Brain microvascular endothelial cell (primary cell): ENCODE measurements at regions not wholly inside any gene's neighbourhood (a gene's known extent, or its start where the extent isn't known, plus 50 kb on each side); places are given as distances from the start of the nearest gene placed in this dataset.

Experiments
- DNase-seq: peaks from one replicate; pipeline ENCODE4 v3.0.0-alpha.2; 2020
- H3K27ac ChIP-seq: fragments of 250-450 bp; sonication (Bioruptor Pico); 2 replicates; pipeline ENCODE4 v1.5.1; 2020; ENCODE audit warnings: mild to moderate bottlenecking, moderate library complexity
- H3K27me3 ChIP-seq: fragments of 250-450 bp; sonication (Bioruptor Pico); replicated peaks from 2 replicates; pipeline ENCODE4 v1.5.1; 2020; ENCODE audit warnings: mild to moderate bottlenecking
- H3K36me3 ChIP-seq: fragments of 250-450 bp; sonication (Bioruptor Pico); replicated peaks from 2 replicates; pipeline ENCODE4 v1.5.1; 2020; ENCODE audit warnings: mild to moderate bottlenecking
- H3K4me3 ChIP-seq: 2 replicates; pipeline ENCODE4 v1.5.1; 2011; ENCODE audit warnings: low read depth, mild to moderate bottlenecking, control low read depth, low read length, moderate library complexity
- CTCF ChIP-seq: IDR thresholded peaks from 2 replicates; pipeline ENCODE4 v1.5.1; 2011; ENCODE audit warnings: low read depth, mild to moderate bottlenecking, moderate library complexity, low read length, control low read depth, inconsistent platforms; ENCODE audit errors: missing control alignments
- in situ Hi-C: cut with HindIII; loops from 2 replicates; pipeline ENCODE4 v1.10.0; 2017; ENCODE audit warnings: low sequenced_read_pairs, low pct_ligation_motif_present

- no peak for TF ChIP-seq CTCF
- in situ Hi-C loops, result no loop called here
- H3K27ac ChIP-seq, result peak overlapping the region; percentile 90
- no peaks in the 10 kb centered on the region for H3K36me3 ChIP-seq
- H3K4me3 ChIP-seq, result no peak overlapping the region
- DNase-seq, result no peak
- H3K27me3 ChIP-seq, result no peaks in the 10 kb centered on the region
These were observed 70.9 kb upstream of the LPP start for GRCh38 chr3:188083011-188083410.

- Histone ChIP-seq H3K36me3 (no peaks in the 10 kb centered on the region), H3K4me3 (no peak overlapping the region), H3K27me3 (no peaks in the 10 kb centered on the region), H3K27ac (no peak overlapping the region)
- no peak for DNase-seq
- in situ Hi-C loops, result no loop called here
- no peak for TF ChIP-seq CTCF
These were observed 69.0 kb upstream of the LPP start for GRCh38 chr3:188084752-188085583.

GRCh38 chr3:188085584-188086560, 68.1 kb upstream of the LPP start:
- H3K27ac ChIP-seq, result no peak overlapping the region
- H3K27me3 ChIP-seq, result no peaks in the 10 kb centered on the region
- H3K4me3 ChIP-seq, result no peak overlapping the region
- in situ Hi-C loops, result no loop called here
- TF ChIP-seq CTCF, result no peak
- DNase-seq, result no peak
- no peaks in the 10 kb centered on the region for H3K36me3 ChIP-seq

GRCh38 chr3:188088948-188089685, 64.8 kb upstream of the LPP start:
- Histone ChIP-seq H3K27me3 (no peaks in the 10 kb centered on the region), H3K27ac (no peak overlapping the region), H3K4me3 (no peak overlapping the region), H3K36me3 (no peaks in the 10 kb centered on the region)
- no peak for TF ChIP-seq CTCF
- DNase-seq, result no peak
- in situ Hi-C loops, result no loop called here

- no peaks in the 10 kb centered on the region for H3K36me3 ChIP-seq
- in situ Hi-C loops, result no loop called here
- H3K27ac ChIP-seq, result no peak overlapping the region
- no peak for DNase-seq
- no peak for TF ChIP-seq CTCF
- no peak overlapping the region for H3K4me3 ChIP-seq
- no peaks in the 10 kb centered on the region for H3K27me3 ChIP-seq
These were observed 63.2 kb upstream of the LPP start for GRCh38 chr3:188090620-188091309.
